LNCaP clone FGC (cell line): ENCODE measurements at regions not wholly inside any gene's neighbourhood (a gene's known extent, or its start where the extent isn't known, plus 50 kb on each side); places are given as distances from the start of the nearest gene placed in this dataset.
A peak's percentile ranks its signal among the peaks of the same experiment; 100 is the strongest.

Experiments used
- DNase-seq: peaks from one replicate; pipeline ENCODE4 v3.0.0-alpha.2; 2011; ENCODE audit warnings: low read depth
- H3K4me3 ChIP-seq: 2 replicates; pipeline ENCODE4 v1.5.1; 2011; ENCODE audit warnings: mild to moderate bottlenecking, low read depth, low read length, control low read depth
- TF ChIP-seq, protein P1 (sequence below): IDR thresholded peaks from 2 replicates; pipeline ENCODE4 v1.5.1; 2012; ENCODE audit warnings: mild to moderate bottlenecking; ENCODE audit not compliant: control insufficient read depth, insufficient read depth; ENCODE audit errors: extremely low read depth

DNA sequence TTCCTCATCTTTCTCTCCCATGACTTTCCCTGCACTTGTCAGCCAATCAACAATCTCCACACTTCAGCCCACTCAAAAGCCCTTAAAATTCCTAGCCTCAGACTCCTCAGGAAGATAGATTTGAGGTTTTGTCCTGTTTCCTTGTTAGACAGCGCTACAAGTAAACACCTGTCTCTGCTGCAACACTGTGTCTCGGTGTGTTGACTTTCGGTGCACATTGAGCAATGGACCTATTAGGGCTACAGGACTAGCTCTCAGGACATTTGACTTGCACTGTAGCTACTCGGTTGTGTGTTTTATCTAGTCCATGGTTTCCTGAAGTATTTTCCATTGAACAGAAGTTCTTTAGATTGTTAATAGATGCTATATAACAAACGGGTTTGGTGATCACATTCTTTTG lies 140.9 kb upstream of the XPO1 start:
- no peak overlapping the region for H3K4me3 ChIP-seq
- TF ChIP-seq, protein P1, sequence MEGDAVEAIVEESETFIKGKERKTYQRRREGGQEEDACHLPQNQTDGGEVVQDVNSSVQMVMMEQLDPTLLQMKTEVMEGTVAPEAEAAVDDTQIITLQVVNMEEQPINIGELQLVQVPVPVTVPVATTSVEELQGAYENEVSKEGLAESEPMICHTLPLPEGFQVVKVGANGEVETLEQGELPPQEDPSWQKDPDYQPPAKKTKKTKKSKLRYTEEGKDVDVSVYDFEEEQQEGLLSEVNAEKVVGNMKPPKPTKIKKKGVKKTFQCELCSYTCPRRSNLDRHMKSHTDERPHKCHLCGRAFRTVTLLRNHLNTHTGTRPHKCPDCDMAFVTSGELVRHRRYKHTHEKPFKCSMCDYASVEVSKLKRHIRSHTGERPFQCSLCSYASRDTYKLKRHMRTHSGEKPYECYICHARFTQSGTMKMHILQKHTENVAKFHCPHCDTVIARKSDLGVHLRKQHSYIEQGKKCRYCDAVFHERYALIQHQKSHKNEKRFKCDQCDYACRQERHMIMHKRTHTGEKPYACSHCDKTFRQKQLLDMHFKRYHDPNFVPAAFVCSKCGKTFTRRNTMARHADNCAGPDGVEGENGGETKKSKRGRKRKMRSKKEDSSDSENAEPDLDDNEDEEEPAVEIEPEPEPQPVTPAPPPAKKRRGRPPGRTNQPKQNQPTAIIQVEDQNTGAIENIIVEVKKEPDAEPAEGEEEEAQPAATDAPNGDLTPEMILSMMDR: no peak
- no peak for DNase-seq

DNA sequence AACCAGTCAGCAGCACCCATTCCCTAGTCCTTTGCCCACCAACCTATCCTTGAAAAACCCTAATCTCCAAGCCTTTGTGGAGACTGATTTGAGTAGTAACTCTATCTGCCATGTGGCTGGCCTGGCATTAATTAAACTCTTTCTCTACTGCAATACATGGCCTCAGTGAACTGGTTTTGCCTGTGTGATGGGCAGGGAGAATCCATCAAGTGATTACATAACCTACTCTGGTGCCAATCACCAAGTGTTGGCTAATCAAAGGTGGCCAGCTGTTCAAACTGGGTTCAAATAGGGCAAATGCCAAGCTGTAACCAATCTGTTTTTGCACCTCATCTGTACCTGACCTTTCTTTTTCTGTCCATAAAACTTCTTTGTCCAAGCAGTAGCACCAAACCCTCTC lies 139.8 kb upstream of the XPO1 start:
- DNase-seq: no peak
- TF ChIP-seq, protein P1: no peak
- no peak overlapping the region for H3K4me3 ChIP-seq

DNA sequence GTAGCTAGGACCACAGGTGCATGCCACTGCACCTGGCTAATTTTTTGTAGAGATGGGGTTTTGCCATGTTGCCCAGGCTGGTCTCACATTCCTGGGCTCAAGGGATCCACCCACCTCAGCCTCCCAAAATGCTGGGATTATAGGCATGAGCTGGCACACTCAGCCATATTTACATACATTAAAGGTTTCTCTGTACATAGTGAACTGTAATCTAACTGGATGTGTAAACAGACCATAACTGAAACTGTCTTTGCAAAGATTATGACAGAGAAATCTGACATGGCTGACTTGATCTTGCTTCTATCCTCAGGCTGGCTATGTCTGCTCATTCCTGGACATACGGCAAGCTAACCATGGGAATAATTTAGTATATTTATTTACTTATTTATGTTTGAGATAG lies 139.2 kb upstream of the XPO1 start:
- H3K4me3 ChIP-seq: no peak overlapping the region
- DNase-seq: no peak
- TF ChIP-seq, protein P1: no peak

DNA sequence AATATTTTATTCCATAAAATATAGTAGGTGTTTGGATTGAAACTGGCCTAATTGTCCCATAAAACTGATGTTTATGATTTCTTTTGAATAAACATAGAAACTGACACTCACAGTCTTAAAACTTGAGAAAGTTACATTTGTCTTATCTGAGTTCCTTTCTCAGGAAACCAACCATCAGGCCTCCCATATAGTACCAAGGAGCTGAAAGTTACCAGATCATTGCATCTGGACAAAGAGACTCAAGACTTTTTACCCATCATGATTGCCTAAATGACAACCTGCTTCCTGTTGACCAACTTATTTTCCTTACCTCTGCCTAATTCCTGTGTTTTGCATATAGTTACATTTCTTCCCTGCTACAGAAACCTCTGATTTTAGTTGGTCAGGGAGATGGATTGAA lies 137.0 kb upstream of the XPO1 start:
- TF ChIP-seq, protein P1: no peak
- DNase-seq: no peak
- no peak overlapping the region for H3K4me3 ChIP-seq

DNA sequence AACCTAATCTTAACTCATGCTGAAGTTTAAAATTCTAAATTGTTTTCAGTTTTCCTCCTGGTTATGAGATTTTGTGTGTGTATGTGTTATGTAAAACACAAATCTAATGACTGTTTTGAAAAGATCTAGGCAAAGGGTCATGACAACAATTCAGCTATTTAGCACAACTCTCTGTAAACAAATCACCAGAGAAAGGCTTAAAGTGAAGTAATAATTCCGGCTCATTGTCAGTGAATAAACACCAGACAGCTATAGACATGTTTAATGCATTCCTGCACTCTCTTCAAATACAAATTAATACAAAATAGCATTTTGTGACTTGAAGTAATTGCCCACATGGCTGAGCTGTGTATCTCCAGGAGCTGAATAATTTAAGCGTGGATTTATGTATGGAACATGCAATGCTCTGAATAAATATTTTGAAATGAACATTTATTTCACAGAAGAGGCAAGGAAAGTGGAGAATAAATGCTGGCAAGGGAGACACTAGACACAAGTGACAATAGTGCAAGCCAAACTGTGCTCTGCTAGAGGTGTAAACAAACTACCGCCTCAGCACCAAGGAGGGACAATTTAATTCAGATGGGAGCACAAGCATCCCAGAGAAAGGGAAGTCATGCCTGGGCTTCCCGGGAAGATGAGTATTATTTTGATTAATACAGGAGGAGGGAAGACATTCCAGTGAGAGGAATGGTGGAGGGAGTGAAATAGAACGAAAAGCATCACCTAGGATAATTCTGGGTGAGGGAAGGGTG lies 133.6 kb upstream of the XPO1 start:
- no peak for DNase-seq
- H3K4me3 ChIP-seq: no peak overlapping the region; the same call in 1 of the 2 replicates
- TF ChIP-seq, protein P1: no peak

DNA sequence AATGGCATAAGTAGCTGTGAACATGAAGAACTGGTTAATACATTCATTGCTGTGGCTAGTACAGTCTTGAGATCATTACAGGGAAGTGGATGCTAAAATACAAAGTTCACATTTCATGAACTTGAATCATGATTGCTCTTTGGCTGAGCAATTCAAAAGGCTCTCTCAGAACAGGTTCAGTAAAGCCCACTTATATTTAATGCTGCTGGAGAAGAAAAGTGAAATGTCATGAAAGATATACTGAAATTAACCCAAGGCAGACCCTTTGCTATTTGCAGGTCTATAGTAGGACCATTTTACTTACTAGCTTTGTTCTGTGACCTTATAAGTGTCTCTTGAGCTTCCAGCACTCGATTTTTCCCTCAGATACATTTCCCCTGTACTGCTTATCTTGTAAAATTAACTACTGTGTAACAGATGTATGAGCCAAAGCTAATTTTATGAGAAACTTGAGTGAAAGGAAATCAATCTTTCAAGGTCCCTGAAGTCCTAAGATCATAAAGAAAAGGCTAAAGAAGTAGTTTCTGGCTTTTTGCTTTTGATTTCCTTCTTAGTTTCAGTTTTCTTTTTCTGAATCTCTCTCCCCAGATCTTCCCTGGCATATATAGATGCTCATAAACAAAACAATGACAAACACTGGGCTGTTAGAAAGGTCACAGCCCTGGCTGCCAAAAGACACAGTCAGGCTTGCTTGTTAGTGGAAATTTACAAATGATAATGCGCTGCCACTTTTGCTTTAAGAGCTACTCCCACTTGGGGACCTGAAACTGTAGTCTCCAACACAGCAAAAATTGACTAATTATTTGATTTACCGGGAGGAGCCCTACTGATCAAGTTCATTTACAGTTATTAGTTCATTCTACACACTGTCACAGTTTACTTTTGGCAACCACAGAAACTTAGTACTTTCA lies 132.7 kb upstream of the XPO1 start:
- TF ChIP-seq, protein P1: no peak
- H3K4me3 ChIP-seq: peak overlapping the region; percentile 4; the same call in 1 of the 2 replicates
- DNase-seq: peak; percentile 59
